ENCODE measurements at regions not wholly inside any gene's neighbourhood (a gene's known extent, or its start where the extent isn't known, plus 50 kb on each side); places are given as distances from the start of the nearest gene placed in this dataset.
A peak's percentile ranks its signal among the peaks of the same experiment; 100 is the strongest.

DNA sequence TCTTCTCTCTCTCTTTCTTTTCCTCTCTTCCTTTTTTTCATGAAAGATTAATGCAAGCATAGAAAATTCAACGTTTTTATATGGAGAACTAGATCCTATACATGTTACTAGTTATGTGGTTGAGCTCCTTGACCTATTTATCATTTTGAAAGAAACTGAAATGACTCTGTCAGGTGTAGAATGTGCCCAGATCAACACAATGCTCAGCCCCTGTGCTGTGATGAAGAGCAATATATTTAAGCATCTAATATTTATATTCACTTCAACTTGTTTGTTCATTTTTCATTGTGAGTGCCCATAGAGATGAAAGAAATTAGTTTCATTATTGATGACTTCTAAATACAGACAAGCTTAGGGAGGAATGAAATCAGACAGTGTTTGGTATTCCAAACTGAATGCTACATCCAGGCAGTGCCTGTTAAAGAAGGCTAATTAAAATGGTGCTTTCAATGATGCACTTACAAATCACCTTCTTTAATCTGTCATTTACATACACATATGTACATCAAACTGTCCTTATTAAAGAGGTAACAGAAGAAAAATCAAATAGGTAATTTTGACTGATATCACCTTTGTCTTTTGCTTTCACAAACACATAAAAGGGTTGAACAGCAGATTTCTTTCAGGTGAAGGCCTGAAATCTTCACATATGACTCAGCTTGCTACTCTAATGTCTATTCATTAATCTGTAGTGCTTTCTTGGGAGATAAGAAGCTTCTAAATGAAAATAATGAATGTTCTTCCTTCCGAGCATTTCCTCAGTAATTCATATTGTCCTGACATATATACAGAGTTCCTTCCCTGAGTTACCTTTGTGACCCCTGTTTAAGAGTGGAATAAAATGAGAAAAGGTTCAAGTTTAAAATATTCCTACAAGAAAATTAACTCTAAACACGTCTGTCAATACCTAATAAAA is 915.9 kb downstream of the PDHA2 start:
- H3K4me3 ChIP-seq (ENCODE audit: low read length) = no peak overlapping the region
- TF ChIP-seq, protein P1, sequence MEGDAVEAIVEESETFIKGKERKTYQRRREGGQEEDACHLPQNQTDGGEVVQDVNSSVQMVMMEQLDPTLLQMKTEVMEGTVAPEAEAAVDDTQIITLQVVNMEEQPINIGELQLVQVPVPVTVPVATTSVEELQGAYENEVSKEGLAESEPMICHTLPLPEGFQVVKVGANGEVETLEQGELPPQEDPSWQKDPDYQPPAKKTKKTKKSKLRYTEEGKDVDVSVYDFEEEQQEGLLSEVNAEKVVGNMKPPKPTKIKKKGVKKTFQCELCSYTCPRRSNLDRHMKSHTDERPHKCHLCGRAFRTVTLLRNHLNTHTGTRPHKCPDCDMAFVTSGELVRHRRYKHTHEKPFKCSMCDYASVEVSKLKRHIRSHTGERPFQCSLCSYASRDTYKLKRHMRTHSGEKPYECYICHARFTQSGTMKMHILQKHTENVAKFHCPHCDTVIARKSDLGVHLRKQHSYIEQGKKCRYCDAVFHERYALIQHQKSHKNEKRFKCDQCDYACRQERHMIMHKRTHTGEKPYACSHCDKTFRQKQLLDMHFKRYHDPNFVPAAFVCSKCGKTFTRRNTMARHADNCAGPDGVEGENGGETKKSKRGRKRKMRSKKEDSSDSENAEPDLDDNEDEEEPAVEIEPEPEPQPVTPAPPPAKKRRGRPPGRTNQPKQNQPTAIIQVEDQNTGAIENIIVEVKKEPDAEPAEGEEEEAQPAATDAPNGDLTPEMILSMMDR (IDR thresholded peaks at IDR 0.05; ENCODE audit: insufficient read depth, low read depth, low read length, missing control alignments) = no peak
- DNase-seq (ENCODE audit: low read depth) = no peak

DNA sequence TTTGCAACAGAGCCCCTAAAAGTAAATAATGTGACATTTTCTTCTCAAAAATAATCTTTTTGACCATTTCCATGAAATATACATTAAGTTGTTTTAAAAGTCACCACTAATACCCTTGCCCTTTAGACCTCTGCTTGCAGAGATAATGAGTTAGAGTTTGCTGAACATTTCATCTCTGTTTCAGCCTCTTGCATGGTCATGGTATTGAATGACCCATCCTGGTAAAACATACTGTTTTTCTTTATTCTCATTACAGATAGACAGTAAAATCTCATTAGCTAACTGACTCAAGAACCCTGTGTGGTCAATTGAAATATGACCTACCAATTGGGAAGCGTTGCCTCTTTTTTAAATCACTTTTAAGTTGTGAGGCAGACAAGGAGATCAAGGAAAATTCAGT is 916.7 kb downstream of the PDHA2 start:
- TF ChIP-seq, protein P1 (IDR thresholded peaks at IDR 0.05; ENCODE audit: insufficient read depth, low read depth, low read length, missing control alignments) = no peak
- no peak for DNase-seq (ENCODE audit: low read depth)
- no peak overlapping the region for H3K4me3 ChIP-seq (ENCODE audit: low read length)

- H3K4me3 ChIP-seq (ENCODE audit: low read length) = no peak overlapping the region
- TF ChIP-seq, protein P1 (IDR thresholded peaks at IDR 0.05; ENCODE audit: insufficient read depth, low read depth, low read length, missing control alignments) = no peak
- DNase-seq (ENCODE audit: low read depth) = no peak
These were observed 923.7 kb downstream of the PDHA2 start for GRCh38 chr4:96763546-96763945.

DNA sequence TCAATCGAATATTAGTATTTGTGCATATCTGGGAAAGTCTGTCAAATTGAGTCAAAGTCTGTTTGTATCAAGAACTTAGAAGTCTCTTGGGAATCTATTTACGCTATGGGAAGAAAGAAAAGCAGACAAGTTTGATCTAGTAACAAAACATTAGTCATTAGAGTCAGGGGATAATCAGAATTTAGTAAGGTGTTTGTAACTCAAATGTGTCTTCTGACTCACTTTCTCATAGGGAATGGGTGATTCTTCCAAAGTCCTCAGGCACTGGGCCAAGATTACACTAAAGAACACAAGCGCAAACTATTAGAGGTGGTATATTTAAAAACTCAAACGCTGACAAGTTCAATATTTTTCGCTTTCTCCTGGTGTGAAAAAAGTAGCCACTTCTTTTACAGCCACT is 926.5 kb downstream of the PDHA2 start:
- DNase-seq (ENCODE audit: low read depth) = peak; percentile 93
- TF ChIP-seq, protein P1 (IDR thresholded peaks at IDR 0.05; ENCODE audit: insufficient read depth, low read depth, low read length, missing control alignments) = no peak
- no peak overlapping the region for H3K4me3 ChIP-seq (ENCODE audit: low read length)

DNA sequence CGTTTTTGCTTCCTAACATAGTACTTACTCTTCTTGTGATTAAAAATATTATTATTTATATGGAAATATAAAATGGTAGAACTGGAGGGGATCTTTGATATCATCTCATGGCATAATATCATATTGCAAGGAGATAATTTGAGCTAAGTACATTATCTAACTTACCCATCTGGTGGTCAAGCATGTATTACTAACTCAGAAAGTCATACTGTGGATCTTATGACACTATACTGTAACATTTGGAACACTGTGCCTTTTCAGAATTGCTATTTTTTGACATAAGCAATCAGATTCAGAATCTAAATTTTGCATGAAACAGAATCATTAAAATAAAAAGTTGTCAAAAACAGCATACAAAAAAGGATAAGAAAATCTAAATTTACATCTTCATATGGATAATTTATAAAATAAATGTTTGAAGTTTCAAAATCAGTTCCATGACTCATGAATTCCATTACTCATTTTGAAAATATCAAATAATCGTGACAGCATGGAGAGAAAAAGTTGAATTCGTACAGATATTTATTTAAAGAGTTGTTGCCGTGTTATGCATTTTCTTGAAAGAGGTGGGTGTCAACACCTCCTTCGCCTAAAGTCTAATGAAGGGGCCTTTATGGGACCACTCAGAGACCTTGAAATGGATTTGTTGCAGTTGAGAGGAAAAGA is 928.1 kb downstream of the PDHA2 start:
- DNase-seq (ENCODE audit: low read depth) = peak; percentile 51
- TF ChIP-seq, protein P1 (IDR thresholded peaks at IDR 0.05; ENCODE audit: insufficient read depth, low read depth, low read length, missing control alignments) = no peak
- H3K4me3 ChIP-seq (ENCODE audit: low read length) = no peak overlapping the region

DNA sequence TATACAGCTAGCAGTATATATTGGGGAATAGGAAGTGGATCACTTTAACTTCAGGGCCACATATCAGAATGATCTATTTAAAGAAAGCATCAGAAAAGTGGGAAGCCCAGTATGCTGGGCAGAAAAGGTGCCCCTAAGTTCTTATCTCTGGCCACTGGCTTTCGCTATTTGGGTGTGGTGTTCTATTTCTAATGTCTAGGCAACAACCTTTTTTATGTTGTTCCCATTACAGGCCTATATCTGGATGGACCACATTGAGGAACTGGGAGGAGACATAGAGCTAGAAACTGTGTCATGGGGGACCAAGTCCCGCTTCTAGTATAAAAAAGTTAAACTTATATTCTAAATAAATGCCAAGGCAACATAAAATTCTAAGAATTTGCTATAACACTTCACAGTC is 935.6 kb downstream of the PDHA2 start:
- no peak overlapping the region for H3K4me3 ChIP-seq (ENCODE audit: low read length)
- TF ChIP-seq, protein P1 (IDR thresholded peaks at IDR 0.05; ENCODE audit: insufficient read depth, low read depth, low read length, missing control alignments) = no peak
- DNase-seq (ENCODE audit: low read depth) = no peak

All from epithelial cell of esophagus (primary cell).